Neural cell (in vitro differentiated cells): ENCODE measurements at regions not wholly inside any gene's neighbourhood (a gene's known extent, or its start where the extent isn't known, plus 50 kb on each side); places are given as distances from the start of the nearest gene placed in this dataset.

Source experiments
- H2AFZ ChIP-seq: fragments of 200-600, 300-800 bp; sonication (generic), shearing (Covaris generic); 2 replicates; pipeline ENCODE4 v1.6.0; 2014; ENCODE audit warnings: low read depth, mild to moderate bottlenecking, antibody characterized with exemption, low read length, moderate library complexity
- H3F3A ChIP-seq: fragments of 200-600 bp; shearing (Covaris generic); 2 replicates; pipeline ENCODE4 v1.6.1; 2016; ENCODE audit warnings: mild to moderate bottlenecking, moderate library complexity, mixed read lengths, antibody characterized with exemption, low read length; ENCODE audit not compliant: insufficient read depth, poor library complexity, severe bottlenecking
- H3K27ac ChIP-seq: fragments of 200-600, 300-800 bp; sonication (generic), shearing (Covaris generic); 2 replicates; pipeline ENCODE4 v1.5.1; 2014; ENCODE audit warnings: mild to moderate bottlenecking, low read length, moderate library complexity
- H3K27me3 ChIP-seq: fragments of 300-800, 200-600 bp; sonication (generic), shearing (Covaris generic); 2 replicates; pipeline ENCODE4 v1.6.0; 2014; ENCODE audit warnings: mild to moderate bottlenecking, low read depth, low read length, moderate library complexity; ENCODE audit not compliant: insufficient read depth
- H3K36me3 ChIP-seq: fragments of 300-800, 200-600 bp; sonication (generic), shearing (Covaris generic); 2 replicates; pipeline ENCODE4 v1.5.1; 2014; ENCODE audit warnings: mild to moderate bottlenecking, antibody characterized with exemption, low read length, moderate library complexity; ENCODE audit not compliant: insufficient read depth
- H3K4me2 ChIP-seq: fragments of 300-800, 200-600 bp; sonication (generic), shearing (Covaris generic); 2 replicates; pipeline ENCODE4 v1.6.0; 2014; ENCODE audit warnings: mild to moderate bottlenecking, low read length
- H3K4me3 ChIP-seq: fragments of 300-800, 200-600 bp; sonication (generic), shearing (Covaris generic); 2 replicates; pipeline ENCODE4 v1.5.1; 2014; ENCODE audit warnings: mild to moderate bottlenecking, low read length, moderate library complexity
- H3K79me2 ChIP-seq: fragments of 200-600 bp; shearing (Covaris generic); replicated peaks from 2 replicates; pipeline ENCODE4 v1.6.0; 2014; ENCODE audit warnings: mild to moderate bottlenecking, low read length, moderate library complexity; ENCODE audit not compliant: insufficient read depth
- H3K9ac ChIP-seq: fragments of 300-800, 200-600 bp; sonication (generic), shearing (Covaris generic); 2 replicates; pipeline ENCODE4 v1.6.1; 2016; ENCODE audit warnings: mild to moderate bottlenecking, low read length, mixed read lengths
- H3K9me2 ChIP-seq: fragments of 200-600 bp; shearing (Covaris generic); 2 replicates; pipeline ENCODE4 v1.6.1; 2016; ENCODE audit warnings: mild to moderate bottlenecking, low read length, mixed read lengths; ENCODE audit not compliant: insufficient read depth
- H3K9me3 ChIP-seq: fragments of 200-600, 300-800 bp; sonication (generic), shearing (Covaris generic); 2 replicates; pipeline ENCODE4 v1.6.1; 2016; ENCODE audit warnings: mild to moderate bottlenecking, mixed run types, low read length, moderate library complexity, mixed read lengths
- H4K20me1 ChIP-seq: fragments of 200-600 bp; shearing (Covaris generic); 2 replicates; pipeline ENCODE4 v1.6.1; 2016; ENCODE audit warnings: mild to moderate bottlenecking, mixed run types; ENCODE audit not compliant: insufficient read depth
- EP300 ChIP-seq: fragments of 450-650 bp; conservative IDR thresholded peaks from 2 replicates; pipeline ENCODE4 v1.6.1; 2014; ENCODE audit warnings: antibody characterized with exemption, mild to moderate bottlenecking, moderate library complexity; ENCODE audit not compliant: poor library complexity, severe bottlenecking
- EZH2 ChIP-seq: fragments of 200-600, 300-800 bp; shearing (Covaris generic), sonication (generic); IDR thresholded peaks from 2 replicates; pipeline ENCODE4 v1.6.1; 2014; ENCODE audit warnings: antibody characterized with exemption, low read length, borderline replicate concordance, mild to moderate bottlenecking; ENCODE audit not compliant: insufficient read depth, poor library complexity, severe bottlenecking
- MXI1 ChIP-seq: fragments of 450-650 bp; conservative IDR thresholded peaks from 2 replicates; pipeline ENCODE4 v1.6.1; 2014; ENCODE audit warnings: antibody characterized with exemption, mild to moderate bottlenecking; ENCODE audit not compliant: poor library complexity, severe bottlenecking
- POLR2AphosphoS5 ChIP-seq: IDR thresholded peaks from 2 replicates; pipeline ENCODE4 v1.6.1; 2012
- RAD21 ChIP-seq: fragments of 450-650 bp; conservative IDR thresholded peaks from 2 replicates; pipeline ENCODE4 v1.6.1; 2014; ENCODE audit warnings: antibody characterized with exemption, mild to moderate bottlenecking, moderate library complexity
- SMC3 ChIP-seq: fragments of 450-650 bp; conservative IDR thresholded peaks from 2 replicates; pipeline ENCODE4 v1.6.1; 2014; ENCODE audit warnings: antibody characterized with exemption, mild to moderate bottlenecking, moderate library complexity; ENCODE audit not compliant: poor library complexity
- TAF1 ChIP-seq: IDR thresholded peaks from 2 replicates; pipeline ENCODE4 v1.6.1; 2012; ENCODE audit warnings: low read depth
- TF ChIP-seq, protein P1 (sequence below): IDR thresholded peaks from 2 replicates; pipeline ENCODE4 v1.6.1; 2012; ENCODE audit warnings: borderline replicate concordance
- TF ChIP-seq, protein P2 (sequence below): fragments of 450-650 bp; IDR thresholded peaks from 2 replicates; pipeline ENCODE4 v1.5.1; 2014; ENCODE audit warnings: antibody characterized with exemption, mild to moderate bottlenecking, moderate library complexity; ENCODE audit not compliant: poor library complexity, severe bottlenecking

GRCh38 chr4:31702326-31702725 is 982.2 kb downstream of the PCDH7 start:
- TF ChIP-seq EP300: no peak
- TF ChIP-seq, protein P1, sequence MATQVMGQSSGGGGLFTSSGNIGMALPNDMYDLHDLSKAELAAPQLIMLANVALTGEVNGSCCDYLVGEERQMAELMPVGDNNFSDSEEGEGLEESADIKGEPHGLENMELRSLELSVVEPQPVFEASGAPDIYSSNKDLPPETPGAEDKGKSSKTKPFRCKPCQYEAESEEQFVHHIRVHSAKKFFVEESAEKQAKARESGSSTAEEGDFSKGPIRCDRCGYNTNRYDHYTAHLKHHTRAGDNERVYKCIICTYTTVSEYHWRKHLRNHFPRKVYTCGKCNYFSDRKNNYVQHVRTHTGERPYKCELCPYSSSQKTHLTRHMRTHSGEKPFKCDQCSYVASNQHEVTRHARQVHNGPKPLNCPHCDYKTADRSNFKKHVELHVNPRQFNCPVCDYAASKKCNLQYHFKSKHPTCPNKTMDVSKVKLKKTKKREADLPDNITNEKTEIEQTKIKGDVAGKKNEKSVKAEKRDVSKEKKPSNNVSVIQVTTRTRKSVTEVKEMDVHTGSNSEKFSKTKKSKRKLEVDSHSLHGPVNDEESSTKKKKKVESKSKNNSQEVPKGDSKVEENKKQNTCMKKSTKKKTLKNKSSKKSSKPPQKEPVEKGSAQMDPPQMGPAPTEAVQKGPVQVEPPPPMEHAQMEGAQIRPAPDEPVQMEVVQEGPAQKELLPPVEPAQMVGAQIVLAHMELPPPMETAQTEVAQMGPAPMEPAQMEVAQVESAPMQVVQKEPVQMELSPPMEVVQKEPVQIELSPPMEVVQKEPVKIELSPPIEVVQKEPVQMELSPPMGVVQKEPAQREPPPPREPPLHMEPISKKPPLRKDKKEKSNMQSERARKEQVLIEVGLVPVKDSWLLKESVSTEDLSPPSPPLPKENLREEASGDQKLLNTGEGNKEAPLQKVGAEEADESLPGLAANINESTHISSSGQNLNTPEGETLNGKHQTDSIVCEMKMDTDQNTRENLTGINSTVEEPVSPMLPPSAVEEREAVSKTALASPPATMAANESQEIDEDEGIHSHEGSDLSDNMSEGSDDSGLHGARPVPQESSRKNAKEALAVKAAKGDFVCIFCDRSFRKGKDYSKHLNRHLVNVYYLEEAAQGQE: no peak
- no peak for TF ChIP-seq EZH2
- TF ChIP-seq RAD21: no peak
- no peak for TF ChIP-seq TAF1
- TF ChIP-seq MXI1: no peak
- TF ChIP-seq, protein P2, sequence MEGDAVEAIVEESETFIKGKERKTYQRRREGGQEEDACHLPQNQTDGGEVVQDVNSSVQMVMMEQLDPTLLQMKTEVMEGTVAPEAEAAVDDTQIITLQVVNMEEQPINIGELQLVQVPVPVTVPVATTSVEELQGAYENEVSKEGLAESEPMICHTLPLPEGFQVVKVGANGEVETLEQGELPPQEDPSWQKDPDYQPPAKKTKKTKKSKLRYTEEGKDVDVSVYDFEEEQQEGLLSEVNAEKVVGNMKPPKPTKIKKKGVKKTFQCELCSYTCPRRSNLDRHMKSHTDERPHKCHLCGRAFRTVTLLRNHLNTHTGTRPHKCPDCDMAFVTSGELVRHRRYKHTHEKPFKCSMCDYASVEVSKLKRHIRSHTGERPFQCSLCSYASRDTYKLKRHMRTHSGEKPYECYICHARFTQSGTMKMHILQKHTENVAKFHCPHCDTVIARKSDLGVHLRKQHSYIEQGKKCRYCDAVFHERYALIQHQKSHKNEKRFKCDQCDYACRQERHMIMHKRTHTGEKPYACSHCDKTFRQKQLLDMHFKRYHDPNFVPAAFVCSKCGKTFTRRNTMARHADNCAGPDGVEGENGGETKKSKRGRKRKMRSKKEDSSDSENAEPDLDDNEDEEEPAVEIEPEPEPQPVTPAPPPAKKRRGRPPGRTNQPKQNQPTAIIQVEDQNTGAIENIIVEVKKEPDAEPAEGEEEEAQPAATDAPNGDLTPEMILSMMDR: no peak
- no peak for TF ChIP-seq SMC3
- TF ChIP-seq POLR2AphosphoS5: no peak
- Histone ChIP-seq H3K27me3 (no peaks in the 10 kb centered on the region), H3K27ac (no peak overlapping the region), H3K4me3 (no peak overlapping the region), H3K9ac (no peak overlapping the region), H3K4me2 (no peak overlapping the region), H4K20me1 (no peaks in the 10 kb centered on the region), H3K9me2 (no peaks in the 10 kb centered on the region), H3K36me3 (no peaks in the 10 kb centered on the region), H2AFZ (no peak overlapping the region), H3K9me3 (no peaks in the 10 kb centered on the region), H3K79me2 (no peaks in the 10 kb centered on the region), H3F3A (no peaks in the 10 kb centered on the region)

- no peaks in the 10 kb centered on the region for H3K9me2 ChIP-seq
- no peaks in the 10 kb centered on the region for H3F3A ChIP-seq
- TF ChIP-seq SMC3 (no peak), POLR2AphosphoS5 (no peak)
- no peak overlapping the region for H3K4me3 ChIP-seq
- no peak overlapping the region for H3K4me2 ChIP-seq
- no peaks in the 10 kb centered on the region for H3K36me3 ChIP-seq
- H4K20me1 ChIP-seq: no peaks in the 10 kb centered on the region
- H3K27me3 ChIP-seq: no peaks in the 10 kb centered on the region
- H3K9me3 ChIP-seq: no peaks in the 10 kb centered on the region
- no peak overlapping the region for H3K9ac ChIP-seq
- H3K27ac ChIP-seq: no peak overlapping the region
- no peak overlapping the region for H2AFZ ChIP-seq
- H3K79me2 ChIP-seq: no peaks in the 10 kb centered on the region
Observed at GRCh38 chr4:31714238-31714637, 994.1 kb downstream of the PCDH7 start.

DNA sequence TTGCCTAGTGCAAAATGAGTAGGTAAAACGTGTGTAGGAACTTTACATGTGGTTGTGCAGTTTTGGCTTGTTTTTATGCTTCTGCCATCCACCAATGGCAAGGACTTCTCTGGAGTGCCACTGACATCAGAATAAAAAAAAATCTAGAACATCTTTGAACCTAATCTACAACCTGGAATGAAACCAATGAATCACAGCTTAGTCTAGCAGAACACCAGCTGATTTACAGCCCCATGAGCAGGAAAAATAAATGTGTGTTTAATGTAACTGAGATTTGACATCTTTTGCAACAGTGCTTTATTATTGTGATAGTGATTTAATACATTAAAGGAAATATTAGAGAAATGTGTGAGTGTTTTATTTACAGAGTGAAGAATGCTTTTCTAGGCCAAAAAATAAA is 995.1 kb downstream of the PCDH7 start:
- Histone ChIP-seq H3K9ac (no peak overlapping the region), H3K79me2 (no peaks in the 10 kb centered on the region), H3K27me3 (no peaks in the 10 kb centered on the region), H3K4me3 (no peak overlapping the region), H3K9me3 (no peaks in the 10 kb centered on the region), H3K4me2 (no peak overlapping the region), H3F3A (no peaks in the 10 kb centered on the region), H3K36me3 (no peaks in the 10 kb centered on the region), H3K9me2 (no peaks in the 10 kb centered on the region), H2AFZ (no peak overlapping the region), H3K27ac (no peak overlapping the region), H4K20me1 (no peaks in the 10 kb centered on the region)
- no peak for TF ChIP-seq RAD21
- no peak for TF ChIP-seq SMC3
- no peak for TF ChIP-seq MXI1
- TF ChIP-seq, protein P1: no peak
